Lower lobe of right lung (tissue), 2 donors: ENCODE measurements at regions not wholly inside any gene's neighbourhood (a gene's known extent, or its start where the extent isn't known, plus 50 kb on each side); places are given as distances from the start of the nearest gene placed in this dataset.

Experiments
- ATAC-seq, 2 donors: fragments of 200-7000 bp; cut with Tn5 transposase; one replicate each; pipeline ENCODE4 v1.9.1; 2020 to 2022; ENCODE audit warnings: mild to moderate bottlenecking in 2 of 2, moderate library complexity in 2 of 2
- DNase-seq: peaks from one replicate; pipeline ENCODE4 v3.0.0-alpha.2; 2020
- H3K27ac ChIP-seq: fragments of 200-600 bp; one replicate; pipeline ENCODE4 v1.8.0; 2022
- H3K27me3 ChIP-seq: fragments of 200-600 bp; one replicate; pipeline ENCODE4 v1.8.0; 2022; ENCODE audit warnings: low read depth
- H3K36me3 ChIP-seq: fragments of 200-600 bp; one replicate; pipeline ENCODE4 v1.8.0; 2022; ENCODE audit warnings: mild to moderate bottlenecking
- H3K4me1 ChIP-seq: fragments of 200-600 bp; one replicate; pipeline ENCODE4 v1.8.0; 2022
- H3K4me3 ChIP-seq: fragments of 200-600 bp; one replicate; pipeline ENCODE4 v1.8.0; 2022; ENCODE audit warnings: mild to moderate bottlenecking
- H3K9me3 ChIP-seq: fragments of 200-600 bp; one replicate; pipeline ENCODE4 v1.8.0; 2022
- CTCF ChIP-seq: fragments of 200-600 bp; IDR thresholded peaks from one replicate; pipeline ENCODE4 v1.8.0; 2022; ENCODE audit warnings: antibody characterized with exemption, mild to moderate bottlenecking
- intact Hi-C: fragments of 100-400 bp; cut with DNase I; formaldehyde crosslinking; loops from one replicate; pipeline ENCODE4 v1.11.0; 2022
- donor health status: DM: no; HTN: yes; CAD: no; lungs with severe emphysema.

DNA sequence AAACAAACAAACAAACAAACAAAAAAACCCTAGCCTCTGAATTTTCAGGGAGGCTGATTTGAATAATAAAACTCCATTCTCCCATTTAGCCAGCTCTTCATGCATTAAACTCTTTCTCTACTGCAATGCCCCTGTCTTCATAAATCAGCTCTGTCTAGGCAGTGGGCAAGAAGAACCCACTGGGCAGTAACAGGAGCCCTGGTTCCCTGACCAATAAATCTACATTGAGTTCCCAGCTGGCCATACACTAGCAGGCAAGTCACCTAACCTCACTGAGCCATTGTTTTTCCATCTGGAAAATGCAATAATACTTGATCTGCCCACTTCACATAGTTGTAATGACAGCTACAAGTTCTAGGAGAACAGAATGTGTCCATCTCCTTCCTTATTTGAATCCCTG, 57.6 kb upstream of the YPEL5 start:
- DNase-seq: no peak
- H3K36me3 ChIP-seq: no peaks in the 10 kb centered on the region

DNA sequence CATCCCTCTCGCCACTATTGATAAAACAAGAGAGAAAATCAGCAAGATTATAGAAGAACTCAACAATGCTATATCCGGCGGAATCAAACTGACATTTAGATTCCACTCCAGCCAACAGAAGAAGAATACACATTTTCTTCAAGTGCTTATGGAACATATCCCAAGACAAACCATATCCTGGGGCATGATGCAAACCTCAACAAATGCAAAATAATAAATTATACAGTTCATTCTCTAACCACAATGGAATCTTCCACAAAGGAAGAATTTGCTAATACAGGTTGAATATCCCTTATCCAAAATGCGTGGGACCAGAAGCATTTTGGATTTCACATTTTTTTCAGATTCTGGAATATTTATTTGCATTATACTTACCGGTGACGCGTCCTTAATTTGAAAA, 51.4 kb upstream of the YPEL5 start:
- Histone ChIP-seq H3K9me3 (no peaks in the 10 kb centered on the region), H3K27ac (no peak overlapping the region), H3K27me3 (peaks cover 12% of the 10 kb centered on the region), H3K36me3 (no peaks in the 10 kb centered on the region), H3K4me1 (no peaks in the 10 kb centered on the region), H3K4me3 (no peak overlapping the region)
- intact Hi-C loops: no loop called here
- no peak for TF ChIP-seq CTCF
- DNase-seq (no peak), ATAC-seq (no peak)

More for the DNA sequence above, 57.6 kb upstream of the YPEL5 start:
- Histone ChIP-seq H3K9me3 (no peaks in the 10 kb centered on the region), H3K27me3 (peaks cover 23% of the 10 kb centered on the region), H3K27ac (no peak overlapping the region), H3K4me1 (no peaks in the 10 kb centered on the region), H3K4me3 (no peak overlapping the region)
- ATAC-seq: no peak
- TF ChIP-seq CTCF: no peak
- intact Hi-C loops: no loop called here

GRCh38 chr2:30096451-30096850, 50.4 kb upstream of the YPEL5 start:
- H3K27ac ChIP-seq: no peak overlapping the region
- intact Hi-C loops: no loop called here
- no peak for TF ChIP-seq CTCF
- H3K36me3 ChIP-seq: no peaks in the 10 kb centered on the region
- ATAC-seq (no peak), DNase-seq (no peak)
- H3K4me3 ChIP-seq: no peak overlapping the region
- no peaks in the 10 kb centered on the region for H3K4me1 ChIP-seq
- H3K27me3 ChIP-seq: peaks cover 5% of the 10 kb centered on the region
- no peaks in the 10 kb centered on the region for H3K9me3 ChIP-seq
